ENCODE measurements at regions not wholly inside any gene's neighbourhood (a gene's known extent, or its start where the extent isn't known, plus 50 kb on each side); places are given as distances from the start of the nearest gene placed in this dataset.

- no peak overlapping the region; the same call in 1 of the 2 replicates for H3K27ac ChIP-seq
- TF ChIP-seq CTCF (conservative IDR thresholded peaks at IDR 0.05) (peak; percentile 82), ZFX (IDR thresholded peaks at IDR 0.05) (no peak)
Observed at GRCh38 chr9:82606492-82607382, 456.2 kb downstream of the RASEF start.

- TF ChIP-seq CTCF (conservative IDR thresholded peaks at IDR 0.05), result no peak
- no peak for TF ChIP-seq ZFX (IDR thresholded peaks at IDR 0.05)
- no peak overlapping the region for H3K27ac ChIP-seq
Observed at GRCh38 chr9:82608487-82608886, 454.5 kb downstream of the RASEF start.

- TF ChIP-seq CTCF (conservative IDR thresholded peaks at IDR 0.05) (no peak), ZFX (IDR thresholded peaks at IDR 0.05) (no peak)
- H3K27ac ChIP-seq, result no peak overlapping the region
Observed at GRCh38 chr9:82612942-82613341, 450.0 kb downstream of the RASEF start.

- H3K27ac ChIP-seq, result no peak overlapping the region
- TF ChIP-seq ZFX (IDR thresholded peaks at IDR 0.05) (no peak), CTCF (conservative IDR thresholded peaks at IDR 0.05) (no peak)
Observed at GRCh38 chr9:82613498-82613897, 449.4 kb downstream of the RASEF start.

GRCh38 chr9:82616545-82616944 lies 446.4 kb downstream of the RASEF start:
- no peak for TF ChIP-seq CTCF (conservative IDR thresholded peaks at IDR 0.05)
- no peak for TF ChIP-seq ZFX (IDR thresholded peaks at IDR 0.05)
- H3K27ac ChIP-seq, result no peak overlapping the region

- no peak overlapping the region for H3K27ac ChIP-seq
- TF ChIP-seq ZFX (IDR thresholded peaks at IDR 0.05), result no peak
Observed at GRCh38 chr9:82621447-82621846, 441.5 kb downstream of the RASEF start.

- no peak overlapping the region for H3K27ac ChIP-seq
- no peak for TF ChIP-seq ZFX (IDR thresholded peaks at IDR 0.05)
- no peak for TF ChIP-seq CTCF (conservative IDR thresholded peaks at IDR 0.05)
Observed at GRCh38 chr9:82637368-82637767, 425.6 kb downstream of the RASEF start.

- H3K27ac ChIP-seq, result no peak overlapping the region
Observed at GRCh38 chr9:82645600-82645999, 417.3 kb downstream of the RASEF start.

More at GRCh38 chr9:82645600-82645999, 417.3 kb downstream of the RASEF start:
- no peak for TF ChIP-seq ZFX (IDR thresholded peaks at IDR 0.05)
